Thyroid gland (tissue), 4 donors: ENCODE measurements at regions not wholly inside any gene's neighbourhood (a gene's known extent, or its start where the extent isn't known, plus 50 kb on each side); places are given as distances from the start of the nearest gene placed in this dataset.

Experiments
- POLR2A ChIP-seq, 2 donors: fragments of 450-650 bp; IDR thresholded peaks; one replicate each; pipeline ENCODE4 v1.6.1; 2017; ENCODE audit warnings: antibody characterized with exemption in 2 of 2, mild to moderate bottlenecking in 2 of 2, moderate library complexity in 1 of 2
- TF ChIP-seq, protein P1 (sequence below), 6 experiments: fragments of 200-600 bp in 3 of 6; fragments of 450-650 bp in 3 of 6; sonication (generic) in 3 of 6; IDR thresholded peaks; one replicate each; pipeline ENCODE4 v1.5.1; 2016 to 2019; ENCODE audit warnings: antibody characterized with exemption in 6 of 6, mild to moderate bottlenecking in 2 of 6, inconsistent platforms in 1 of 6, moderate library complexity in 1 of 6

DNA sequence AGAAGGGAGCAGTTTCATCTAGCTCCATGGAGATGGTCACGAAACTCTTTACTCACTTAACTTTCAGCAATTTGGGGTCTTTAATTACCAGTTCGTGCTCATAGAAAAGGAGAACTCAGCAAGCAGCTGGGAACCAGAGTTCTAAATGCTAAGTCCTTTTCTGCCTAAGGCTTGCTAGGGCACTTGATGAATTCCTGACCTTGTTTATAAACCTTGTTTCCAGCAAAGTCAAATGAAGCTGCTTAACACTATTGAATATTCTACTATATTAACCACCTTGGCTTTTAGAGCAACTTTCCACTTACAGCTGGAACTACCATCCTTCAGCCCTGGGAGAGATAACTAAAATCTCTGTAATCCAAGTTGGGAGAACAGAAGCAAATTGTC, 79.5 kb upstream of the TSC22D2 start:
- TF ChIP-seq, protein P1, sequence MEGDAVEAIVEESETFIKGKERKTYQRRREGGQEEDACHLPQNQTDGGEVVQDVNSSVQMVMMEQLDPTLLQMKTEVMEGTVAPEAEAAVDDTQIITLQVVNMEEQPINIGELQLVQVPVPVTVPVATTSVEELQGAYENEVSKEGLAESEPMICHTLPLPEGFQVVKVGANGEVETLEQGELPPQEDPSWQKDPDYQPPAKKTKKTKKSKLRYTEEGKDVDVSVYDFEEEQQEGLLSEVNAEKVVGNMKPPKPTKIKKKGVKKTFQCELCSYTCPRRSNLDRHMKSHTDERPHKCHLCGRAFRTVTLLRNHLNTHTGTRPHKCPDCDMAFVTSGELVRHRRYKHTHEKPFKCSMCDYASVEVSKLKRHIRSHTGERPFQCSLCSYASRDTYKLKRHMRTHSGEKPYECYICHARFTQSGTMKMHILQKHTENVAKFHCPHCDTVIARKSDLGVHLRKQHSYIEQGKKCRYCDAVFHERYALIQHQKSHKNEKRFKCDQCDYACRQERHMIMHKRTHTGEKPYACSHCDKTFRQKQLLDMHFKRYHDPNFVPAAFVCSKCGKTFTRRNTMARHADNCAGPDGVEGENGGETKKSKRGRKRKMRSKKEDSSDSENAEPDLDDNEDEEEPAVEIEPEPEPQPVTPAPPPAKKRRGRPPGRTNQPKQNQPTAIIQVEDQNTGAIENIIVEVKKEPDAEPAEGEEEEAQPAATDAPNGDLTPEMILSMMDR (IDR thresholded peaks at IDR 0.05), result no peak
- TF ChIP-seq POLR2A (IDR thresholded peaks at IDR 0.05), result no peak
